C4-2B (cell line): ENCODE measurements at regions not wholly inside any gene's neighbourhood (a gene's known extent, or its start where the extent isn't known, plus 50 kb on each side); places are given as distances from the start of the nearest gene placed in this dataset.

Experiments
- CTCF ChIP-seq: fragments of 450-650 bp; conservative IDR thresholded peaks from 2 replicates; pipeline ENCODE4 v1.5.1; 2017; ENCODE audit warnings: mild to moderate bottlenecking
- ZFX ChIP-seq: fragments of 450-650 bp; IDR thresholded peaks from 2 replicates; pipeline ENCODE4 v1.6.1; 2017

GRCh38 chr9:87437966-87438365, 59.7 kb upstream of the DAPK1 start:
- no peak for TF ChIP-seq CTCF
- no peak for TF ChIP-seq ZFX
